ENCODE measurements at regions not wholly inside any gene's neighbourhood (a gene's known extent, or its start where the extent isn't known, plus 50 kb on each side); places are given as distances from the start of the nearest gene placed in this dataset.
"Not testable (repeated sequence)": the region's sequence is repeated elsewhere in the genome, so short reads cannot be mapped to it uniquely, and the experiment has no call there.

GRCh38 chr12:75864161-75864560 is 167.4 kb downstream of the PHLDA1 start:
- no peak for DNase-seq (ENCODE audit: low read depth)

- no peak for DNase-seq (ENCODE audit: low read depth)
Measured at GRCh38 chr12:75863533-75863932, 168.0 kb downstream of the PHLDA1 start.

GRCh38 chr12:75862692-75863471 is 168.7 kb downstream of the PHLDA1 start:
- no peak for DNase-seq (ENCODE audit: low read depth)

GRCh38 chr12:75859868-75860267 is 171.7 kb downstream of the PHLDA1 start:
- DNase-seq (ENCODE audit: low read depth), result no peak

GRCh38 chr12:75856235-75856634 is 175.3 kb downstream of the PHLDA1 start:
- DNase-seq (ENCODE audit: low read depth), result no peak

- no peak for DNase-seq (ENCODE audit: low read depth)
Measured at GRCh38 chr12:75855360-75855759, 176.2 kb downstream of the PHLDA1 start.

- no peak for DNase-seq (ENCODE audit: low read depth)
Measured at GRCh38 chr12:75854681-75855309, 176.8 kb downstream of the PHLDA1 start.

GRCh38 chr12:75854137-75854536 is 177.4 kb downstream of the PHLDA1 start:
- DNase-seq (ENCODE audit: low read depth), result not testable (repeated sequence)

- no peak for DNase-seq (ENCODE audit: low read depth)
Measured at GRCh38 chr12:75853626-75854025, 177.9 kb downstream of the PHLDA1 start.

GRCh38 chr12:75852956-75853355 is 178.6 kb downstream of the PHLDA1 start:
- DNase-seq (ENCODE audit: low read depth), result no peak

- no peak for DNase-seq (ENCODE audit: low read depth)
Measured at GRCh38 chr12:75852143-75852542, 179.4 kb downstream of the PHLDA1 start.

GRCh38 chr12:75850721-75851462 is 180.7 kb downstream of the PHLDA1 start:
- DNase-seq (ENCODE audit: low read depth), result no peak

- no peak for DNase-seq (ENCODE audit: low read depth)
Measured at GRCh38 chr12:75848961-75849360, 182.6 kb downstream of the PHLDA1 start.

GRCh38 chr12:75848431-75848925 is 183.1 kb downstream of the PHLDA1 start:
- no peak for DNase-seq (ENCODE audit: low read depth)

- DNase-seq (ENCODE audit: low read depth), result no peak
Measured at GRCh38 chr12:75846102-75846501, 185.5 kb downstream of the PHLDA1 start.

- no peak for DNase-seq (ENCODE audit: low read depth)
Measured at GRCh38 chr12:75844985-75845384, 186.6 kb downstream of the PHLDA1 start.

- no peak for DNase-seq (ENCODE audit: low read depth)
Measured at GRCh38 chr12:75844049-75844770, 187.4 kb downstream of the PHLDA1 start.

- no peak for DNase-seq (ENCODE audit: low read depth)
Measured at GRCh38 chr12:75842090-75842489, 189.5 kb downstream of the PHLDA1 start.

GRCh38 chr12:75840994-75841355 is 190.6 kb downstream of the PHLDA1 start:
- no peak for DNase-seq (ENCODE audit: low read depth)

- DNase-seq (ENCODE audit: low read depth), result no peak
Measured at GRCh38 chr12:75838309-75838708, 193.3 kb downstream of the PHLDA1 start.

- no peak for DNase-seq (ENCODE audit: low read depth)
Measured at GRCh38 chr12:75837700-75838099, 193.9 kb downstream of the PHLDA1 start.

GRCh38 chr12:75836533-75836932 is 195.0 kb downstream of the PHLDA1 start:
- DNase-seq (ENCODE audit: low read depth), result no peak

All from activated T-cell treated with anti-CD3 and anti-CD28 coated beads for 24 hours (primary cell).